ENCODE measurements at regions not wholly inside any gene's neighbourhood (a gene's known extent, or its start where the extent isn't known, plus 50 kb on each side); places are given as distances from the start of the nearest gene placed in this dataset.

GRCh38 chr20:60160451-60161145 is 202.4 kb downstream of the CDH26 start:
- Histone ChIP-seq H3K36me3 (ENCODE audit: control insufficient read depth, insufficient read depth, low read length) (no peaks in the 10 kb centered on the region), H3K4me1 (ENCODE audit: control insufficient read depth, insufficient read depth, low read length) (no peaks in the 10 kb centered on the region)
- WGBS, 2 experiments, result 90 to 98% methylated on average over 2 of the region's 2 CpGs

GRCh38 chr20:60167812-60168211 is 209.6 kb downstream of the CDH26 start:
- Histone ChIP-seq H3K36me3 (ENCODE audit: control insufficient read depth, insufficient read depth, low read length) (no peaks in the 10 kb centered on the region), H3K27me3 (ENCODE audit: control insufficient read depth, insufficient read depth, low read length, poor library complexity, severe bottlenecking) (no peaks in the 10 kb centered on the region), H3K27ac (ENCODE audit: insufficient read depth, low read depth, low read length, poor library complexity, severe bottlenecking) (no peak overlapping the region), H3K4me1 (ENCODE audit: control insufficient read depth, insufficient read depth, low read length) (no peaks in the 10 kb centered on the region), H3K9me3 (ENCODE audit: control insufficient read depth, low read length) (no peaks in the 10 kb centered on the region), H3K4me3 (ENCODE audit: insufficient read depth, low read depth, low read length) (no peak overlapping the region)
- WGBS, 2 experiments, result 88 to 94% methylated on average over 1 of the region's 1 CpG

More at GRCh38 chr20:60160451-60161145, 202.4 kb downstream of the CDH26 start:
- H3K27me3 ChIP-seq (ENCODE audit: control insufficient read depth, insufficient read depth, low read length, poor library complexity, severe bottlenecking), result no peaks in the 10 kb centered on the region
- no peaks in the 10 kb centered on the region for H3K9me3 ChIP-seq (ENCODE audit: control insufficient read depth, low read length)
- no peak overlapping the region for H3K4me3 ChIP-seq (ENCODE audit: insufficient read depth, low read depth, low read length)
- no peak overlapping the region for H3K27ac ChIP-seq (ENCODE audit: insufficient read depth, low read depth, low read length, poor library complexity, severe bottlenecking)

- WGBS, 2 experiments, result 92 to 95% methylated on average over 1 of the region's 1 CpG
- Histone ChIP-seq H3K4me1 (ENCODE audit: control insufficient read depth, insufficient read depth, low read length) (no peaks in the 10 kb centered on the region), H3K27ac (ENCODE audit: insufficient read depth, low read depth, low read length, poor library complexity, severe bottlenecking) (no peak overlapping the region)
These were observed 210.7 kb downstream of the CDH26 start for GRCh38 chr20:60168963-60169362.

GRCh38 chr20:60170116-60170515 is 211.9 kb downstream of the CDH26 start:
- Histone ChIP-seq H3K4me1 (ENCODE audit: control insufficient read depth, insufficient read depth, low read length) (no peaks in the 10 kb centered on the region), H3K27ac (ENCODE audit: insufficient read depth, low read depth, low read length, poor library complexity, severe bottlenecking) (no peak overlapping the region), H3K27me3 (ENCODE audit: control insufficient read depth, insufficient read depth, low read length, poor library complexity, severe bottlenecking) (no peaks in the 10 kb centered on the region), H3K36me3 (ENCODE audit: control insufficient read depth, insufficient read depth, low read length) (no peaks in the 10 kb centered on the region), H3K4me3 (ENCODE audit: insufficient read depth, low read depth, low read length) (no peak overlapping the region), H3K9me3 (ENCODE audit: control insufficient read depth, low read length) (no peaks in the 10 kb centered on the region)
- 91 to 92% methylated on average over 3 of the region's 3 CpGs for WGBS, 2 experiments

More at GRCh38 chr20:60168963-60169362, 210.7 kb downstream of the CDH26 start:
- no peaks in the 10 kb centered on the region for H3K9me3 ChIP-seq (ENCODE audit: control insufficient read depth, low read length)
- no peak overlapping the region for H3K4me3 ChIP-seq (ENCODE audit: insufficient read depth, low read depth, low read length)
- H3K36me3 ChIP-seq (ENCODE audit: control insufficient read depth, insufficient read depth, low read length), result no peaks in the 10 kb centered on the region
- H3K27me3 ChIP-seq (ENCODE audit: control insufficient read depth, insufficient read depth, low read length, poor library complexity, severe bottlenecking), result no peaks in the 10 kb centered on the region

GRCh38 chr20:60171313-60171712 is 213.1 kb downstream of the CDH26 start:
- H3K4me3 ChIP-seq (ENCODE audit: insufficient read depth, low read depth, low read length), result no peak overlapping the region
- no peaks in the 10 kb centered on the region for H3K36me3 ChIP-seq (ENCODE audit: control insufficient read depth, insufficient read depth, low read length)
- no peak overlapping the region for H3K27ac ChIP-seq (ENCODE audit: insufficient read depth, low read depth, low read length, poor library complexity, severe bottlenecking)
- H3K9me3 ChIP-seq (ENCODE audit: control insufficient read depth, low read length), result no peaks in the 10 kb centered on the region
- H3K27me3 ChIP-seq (ENCODE audit: control insufficient read depth, insufficient read depth, low read length, poor library complexity, severe bottlenecking), result no peaks in the 10 kb centered on the region
- H3K4me1 ChIP-seq (ENCODE audit: control insufficient read depth, insufficient read depth, low read length), result no peaks in the 10 kb centered on the region

GRCh38 chr20:60171738-60172137 is 213.5 kb downstream of the CDH26 start:
- H3K9me3 ChIP-seq (ENCODE audit: control insufficient read depth, low read length), result no peaks in the 10 kb centered on the region
- H3K4me1 ChIP-seq (ENCODE audit: control insufficient read depth, insufficient read depth, low read length), result no peaks in the 10 kb centered on the region
- no peaks in the 10 kb centered on the region for H3K36me3 ChIP-seq (ENCODE audit: control insufficient read depth, insufficient read depth, low read length)
- WGBS, 2 experiments, result 95 to 96% methylated on average over 4 of the region's 4 CpGs
- H3K27me3 ChIP-seq (ENCODE audit: control insufficient read depth, insufficient read depth, low read length, poor library complexity, severe bottlenecking), result no peaks in the 10 kb centered on the region
- no peak overlapping the region for H3K27ac ChIP-seq (ENCODE audit: insufficient read depth, low read depth, low read length, poor library complexity, severe bottlenecking)
- H3K4me3 ChIP-seq (ENCODE audit: insufficient read depth, low read depth, low read length), result no peak overlapping the region

- H3K4me1 ChIP-seq (ENCODE audit: control insufficient read depth, insufficient read depth, low read length), result no peaks in the 10 kb centered on the region
- no peaks in the 10 kb centered on the region for H3K36me3 ChIP-seq (ENCODE audit: control insufficient read depth, insufficient read depth, low read length)
- WGBS, 2 experiments, result 89 to 93% methylated on average over 7 of the region's 8 CpGs
- no peaks in the 10 kb centered on the region for H3K9me3 ChIP-seq (ENCODE audit: control insufficient read depth, low read length)
- no peak overlapping the region for H3K27ac ChIP-seq (ENCODE audit: insufficient read depth, low read depth, low read length, poor library complexity, severe bottlenecking)
- H3K27me3 ChIP-seq (ENCODE audit: control insufficient read depth, insufficient read depth, low read length, poor library complexity, severe bottlenecking), result no peaks in the 10 kb centered on the region
- no peak overlapping the region for H3K4me3 ChIP-seq (ENCODE audit: insufficient read depth, low read depth, low read length)
These were observed 214.2 kb downstream of the CDH26 start for GRCh38 chr20:60172346-60172984.

GRCh38 chr20:60177080-60177479 is 218.9 kb downstream of the CDH26 start:
- Histone ChIP-seq H3K4me3 (ENCODE audit: insufficient read depth, low read depth, low read length) (no peak overlapping the region), H3K9me3 (ENCODE audit: control insufficient read depth, low read length) (no peaks in the 10 kb centered on the region), H3K27ac (ENCODE audit: insufficient read depth, low read depth, low read length, poor library complexity, severe bottlenecking) (no peak overlapping the region), H3K4me1 (ENCODE audit: control insufficient read depth, insufficient read depth, low read length) (no peaks in the 10 kb centered on the region), H3K36me3 (ENCODE audit: control insufficient read depth, insufficient read depth, low read length) (no peaks in the 10 kb centered on the region), H3K27me3 (ENCODE audit: control insufficient read depth, insufficient read depth, low read length, poor library complexity, severe bottlenecking) (no peaks in the 10 kb centered on the region)
- WGBS, 2 experiments, result 93 to 97% methylated on average over 5 of the region's 5 CpGs

- Histone ChIP-seq H3K27me3 (ENCODE audit: control insufficient read depth, insufficient read depth, low read length, poor library complexity, severe bottlenecking) (no peaks in the 10 kb centered on the region), H3K36me3 (ENCODE audit: control insufficient read depth, insufficient read depth, low read length) (no peaks in the 10 kb centered on the region), H3K27ac (ENCODE audit: insufficient read depth, low read depth, low read length, poor library complexity, severe bottlenecking) (no peak overlapping the region), H3K4me3 (ENCODE audit: insufficient read depth, low read depth, low read length) (no peak overlapping the region), H3K9me3 (ENCODE audit: control insufficient read depth, low read length) (no peaks in the 10 kb centered on the region), H3K4me1 (ENCODE audit: control insufficient read depth, insufficient read depth, low read length) (no peaks in the 10 kb centered on the region)
- WGBS, 2 experiments, result 88 to 90% methylated on average over 3 to 5 of the region's 5 CpGs
These were observed 222.8 kb downstream of the CDH26 start for GRCh38 chr20:60180986-60181385.

- H3K4me3 ChIP-seq (ENCODE audit: insufficient read depth, low read depth, low read length), result no peak overlapping the region
- H3K9me3 ChIP-seq (ENCODE audit: control insufficient read depth, low read length), result no peaks in the 10 kb centered on the region
- H3K36me3 ChIP-seq (ENCODE audit: control insufficient read depth, insufficient read depth, low read length), result no peaks in the 10 kb centered on the region
- no peaks in the 10 kb centered on the region for H3K27me3 ChIP-seq (ENCODE audit: control insufficient read depth, insufficient read depth, low read length, poor library complexity, severe bottlenecking)
- H3K27ac ChIP-seq (ENCODE audit: insufficient read depth, low read depth, low read length, poor library complexity, severe bottlenecking), result no peak overlapping the region
- WGBS, 2 experiments, result 87 to 90% methylated on average over 3 to 4 of the region's 4 CpGs
- no peaks in the 10 kb centered on the region for H3K4me1 ChIP-seq (ENCODE audit: control insufficient read depth, insufficient read depth, low read length)
These were observed 228.2 kb downstream of the CDH26 start for GRCh38 chr20:60186412-60186811.
